ENCODE measurements at regions not wholly inside any gene's neighbourhood (a gene's known extent, or its start where the extent isn't known, plus 50 kb on each side); places are given as distances from the start of the nearest gene placed in this dataset.
A peak's percentile ranks its signal among the peaks of the same experiment; 100 is the strongest.
"Not testable (repeated sequence)": the region's sequence is repeated elsewhere in the genome, so short reads cannot be mapped to it uniquely, and the experiment has no call there.

DNA sequence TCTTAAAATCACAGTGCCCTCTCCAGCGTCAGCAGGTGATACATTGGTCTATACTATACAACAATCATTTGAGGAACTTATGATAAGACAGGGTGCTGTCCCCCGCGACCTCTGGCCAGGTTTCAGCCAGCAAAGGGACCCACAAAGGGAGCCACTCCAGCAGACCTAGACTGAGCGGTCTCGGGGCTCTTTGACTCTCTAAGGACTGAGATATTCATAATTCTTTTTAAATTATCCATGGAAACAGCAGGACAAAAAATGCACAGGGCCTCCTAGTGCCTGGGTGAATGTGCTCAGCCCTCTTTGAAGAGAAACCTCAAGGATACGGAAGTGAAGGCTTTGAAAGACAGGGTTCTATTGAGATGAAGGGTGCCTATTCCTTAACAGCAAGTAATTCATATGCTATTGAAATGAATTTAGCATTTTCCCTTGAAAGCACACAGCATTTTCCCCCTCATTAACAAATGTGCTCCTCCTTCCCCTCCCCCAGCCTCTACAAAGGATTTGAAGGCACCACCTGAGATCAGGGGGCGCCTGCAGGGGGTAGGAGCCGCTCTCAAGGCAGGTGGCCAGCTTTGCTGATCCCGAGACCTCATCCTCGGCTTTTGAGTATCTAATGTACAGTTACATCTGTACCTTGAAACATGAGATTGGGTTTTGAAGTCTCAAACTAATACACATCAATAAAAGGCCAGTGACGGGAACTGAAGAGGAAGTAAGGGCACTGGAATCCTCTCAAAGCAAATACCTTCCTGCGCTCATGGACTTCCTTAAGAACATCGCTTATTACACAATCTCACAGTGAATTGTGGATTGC, 65.3 kb upstream of the UNC93A start:
- WGBS (ENCODE audit: low lambda C conversion rate, missing lambda C conversion rate) = 63% methylated on average over 13 of the region's 13 CpGs
- H3K27ac ChIP-seq = peak overlapping the region; percentile 54
- H3K79me2 ChIP-seq; H3K4me3 ChIP-seq; H3K4me2 ChIP-seq; H3K36me3 ChIP-seq (replicated peaks; ENCODE audit: insufficient read depth, low read depth); H3K27me3 ChIP-seq; H3K9me2 ChIP-seq (replicated peaks; ENCODE audit: insufficient read depth); H3K4me1 ChIP-seq (ENCODE audit: insufficient read depth); DNase-seq (ENCODE audit: low spot score); H3K9me3 ChIP-seq (ENCODE audit: low read depth); H2AFZ ChIP-seq; H4K20me1 ChIP-seq (ENCODE audit: insufficient read depth, poor library complexity, severe bottlenecking): not testable (repeated sequence)

DNA sequence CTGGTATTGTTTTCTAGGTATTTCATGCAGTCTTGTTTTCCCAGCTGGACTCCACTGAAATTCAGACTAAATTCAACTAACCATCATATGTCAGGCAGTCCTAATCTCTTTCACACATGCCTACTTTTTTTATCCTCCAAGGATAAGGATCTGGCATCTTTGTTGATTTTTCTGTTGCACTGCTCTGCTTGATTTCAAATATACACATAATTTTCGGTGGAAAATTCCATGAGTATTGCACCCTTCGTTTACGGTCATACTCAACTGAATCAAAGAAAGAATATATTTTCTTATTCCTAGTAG, 64.8 kb upstream of the UNC93A start:
- peaks cover 4% of the 10 kb centered on the region for H3K4me1 ChIP-seq (ENCODE audit: insufficient read depth)
- no peaks in the 10 kb centered on the region for H3K9me3 ChIP-seq (ENCODE audit: low read depth)
- TF ChIP-seq EZH2phosphoT487 (IDR thresholded peaks at IDR 0.05; ENCODE audit: low read depth, severe bottlenecking, unreplicated experiment) (no peak), EZH2 (IDR thresholded peaks at IDR 0.05; ENCODE audit: borderline replicate concordance) (no peak)
- TF ChIP-seq, protein P1, sequence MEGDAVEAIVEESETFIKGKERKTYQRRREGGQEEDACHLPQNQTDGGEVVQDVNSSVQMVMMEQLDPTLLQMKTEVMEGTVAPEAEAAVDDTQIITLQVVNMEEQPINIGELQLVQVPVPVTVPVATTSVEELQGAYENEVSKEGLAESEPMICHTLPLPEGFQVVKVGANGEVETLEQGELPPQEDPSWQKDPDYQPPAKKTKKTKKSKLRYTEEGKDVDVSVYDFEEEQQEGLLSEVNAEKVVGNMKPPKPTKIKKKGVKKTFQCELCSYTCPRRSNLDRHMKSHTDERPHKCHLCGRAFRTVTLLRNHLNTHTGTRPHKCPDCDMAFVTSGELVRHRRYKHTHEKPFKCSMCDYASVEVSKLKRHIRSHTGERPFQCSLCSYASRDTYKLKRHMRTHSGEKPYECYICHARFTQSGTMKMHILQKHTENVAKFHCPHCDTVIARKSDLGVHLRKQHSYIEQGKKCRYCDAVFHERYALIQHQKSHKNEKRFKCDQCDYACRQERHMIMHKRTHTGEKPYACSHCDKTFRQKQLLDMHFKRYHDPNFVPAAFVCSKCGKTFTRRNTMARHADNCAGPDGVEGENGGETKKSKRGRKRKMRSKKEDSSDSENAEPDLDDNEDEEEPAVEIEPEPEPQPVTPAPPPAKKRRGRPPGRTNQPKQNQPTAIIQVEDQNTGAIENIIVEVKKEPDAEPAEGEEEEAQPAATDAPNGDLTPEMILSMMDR (IDR thresholded peaks at IDR 0.05; ENCODE audit: poor library complexity) = no peak
- H3K4me2 ChIP-seq = no peak overlapping the region
- H4K20me1 ChIP-seq (ENCODE audit: insufficient read depth, poor library complexity, severe bottlenecking) = no peaks in the 10 kb centered on the region
- no peaks in the 10 kb centered on the region for H3K36me3 ChIP-seq (replicated peaks; ENCODE audit: insufficient read depth, low read depth)
- 63% methylated on average over 3 of the region's 3 CpGs for WGBS (ENCODE audit: low lambda C conversion rate, missing lambda C conversion rate)
- H3K79me2 ChIP-seq = no peaks in the 10 kb centered on the region
- no peak overlapping the region for H3K4me3 ChIP-seq
- DNase-seq (ENCODE audit: low spot score) = no peak
- peak overlapping the region; percentile 54 for H3K27ac ChIP-seq
- H3K27me3 ChIP-seq = no peaks in the 10 kb centered on the region
- H2AFZ ChIP-seq = no peak overlapping the region
- H3K9me2 ChIP-seq (replicated peaks; ENCODE audit: insufficient read depth) = no peaks in the 10 kb centered on the region

DNA sequence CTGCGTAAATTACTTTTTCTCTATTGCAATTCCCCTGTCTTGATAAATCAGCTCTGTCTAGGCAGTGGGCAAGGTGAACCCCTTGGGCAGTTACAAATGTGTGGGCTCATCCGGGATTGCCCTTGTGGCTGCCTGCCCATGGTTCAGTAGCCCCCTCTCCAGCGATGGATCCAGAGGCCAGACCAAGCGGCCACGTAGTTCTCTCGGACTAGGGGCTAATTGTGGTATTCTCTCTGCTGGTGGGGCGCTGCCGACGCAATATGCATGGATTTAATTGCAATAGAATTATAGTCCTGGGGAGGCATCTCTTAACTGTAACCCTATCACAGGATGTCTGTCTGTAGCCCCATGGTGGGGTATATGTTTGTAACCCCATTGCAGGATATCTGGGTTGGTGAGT, 64.3 kb upstream of the UNC93A start:
- 78% methylated on average over 9 of the region's 9 CpGs for WGBS (ENCODE audit: low lambda C conversion rate, missing lambda C conversion rate)
- Histone ChIP-seq H4K20me1 (ENCODE audit: insufficient read depth, poor library complexity, severe bottlenecking) (no peaks in the 10 kb centered on the region), H3K4me1 (ENCODE audit: insufficient read depth) (peaks cover 4% of the 10 kb centered on the region), H3K9me2 (replicated peaks; ENCODE audit: insufficient read depth) (no peaks in the 10 kb centered on the region), H3K9me3 (ENCODE audit: low read depth) (no peaks in the 10 kb centered on the region), H2AFZ (no peak overlapping the region), H3K36me3 (replicated peaks; ENCODE audit: insufficient read depth, low read depth) (no peaks in the 10 kb centered on the region), H3K27ac (no peak overlapping the region), H3K4me2 (no peak overlapping the region), H3K27me3 (no peaks in the 10 kb centered on the region), H3K79me2 (no peaks in the 10 kb centered on the region), H3K4me3 (no peak overlapping the region)
- no peak for TF ChIP-seq EZH2 (IDR thresholded peaks at IDR 0.05; ENCODE audit: borderline replicate concordance)
- TF ChIP-seq, protein P1 (IDR thresholded peaks at IDR 0.05; ENCODE audit: poor library complexity) = no peak
- no peak for TF ChIP-seq EZH2phosphoT487 (IDR thresholded peaks at IDR 0.05; ENCODE audit: low read depth, severe bottlenecking, unreplicated experiment)
- DNase-seq (ENCODE audit: low spot score) = no peak

DNA sequence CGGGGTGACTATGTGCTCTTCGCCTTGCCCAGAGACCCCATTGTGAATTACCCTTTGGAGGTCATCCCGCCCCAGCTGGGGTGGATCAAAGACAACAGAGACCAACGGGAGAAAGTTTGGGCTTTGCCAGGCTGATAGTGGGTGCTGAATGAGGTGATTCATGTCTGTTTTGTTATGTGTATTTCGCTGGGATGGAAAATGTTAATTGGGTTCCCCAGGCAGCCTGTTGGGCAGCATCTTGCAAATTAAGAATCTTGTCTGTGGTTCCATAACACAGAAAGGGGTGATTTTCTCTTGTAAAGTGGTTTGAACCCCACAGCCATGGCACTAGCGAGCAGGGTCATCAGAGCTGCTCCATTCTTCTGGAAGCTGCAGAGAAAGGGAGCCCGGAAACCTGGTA, 63.1 kb upstream of the UNC93A start:
- Histone ChIP-seq H3K9me3 (ENCODE audit: low read depth) (no peaks in the 10 kb centered on the region), H3K4me1 (ENCODE audit: insufficient read depth) (peaks cover 4% of the 10 kb centered on the region), H3K4me3 (no peak overlapping the region), H3K4me2 (no peak overlapping the region), H3K79me2 (no peaks in the 10 kb centered on the region), H4K20me1 (ENCODE audit: insufficient read depth, poor library complexity, severe bottlenecking) (no peaks in the 10 kb centered on the region), H3K27me3 (no peaks in the 10 kb centered on the region), H3K27ac (no peak overlapping the region), H2AFZ (no peak overlapping the region), H3K9me2 (replicated peaks; ENCODE audit: insufficient read depth) (no peaks in the 10 kb centered on the region), H3K36me3 (replicated peaks; ENCODE audit: insufficient read depth, low read depth) (no peaks in the 10 kb centered on the region)
- 77% methylated on average over 7 of the region's 7 CpGs for WGBS (ENCODE audit: low lambda C conversion rate, missing lambda C conversion rate)
- TF ChIP-seq EZH2 (IDR thresholded peaks at IDR 0.05; ENCODE audit: borderline replicate concordance) (no peak), EZH2phosphoT487 (IDR thresholded peaks at IDR 0.05; ENCODE audit: low read depth, severe bottlenecking, unreplicated experiment) (no peak)
- TF ChIP-seq, protein P1 (IDR thresholded peaks at IDR 0.05; ENCODE audit: poor library complexity) = no peak
- DNase-seq (ENCODE audit: low spot score) = no peak
